GM19193 (cell line): ENCODE measurements at regions not wholly inside any gene's neighbourhood (a gene's known extent, or its start where the extent isn't known, plus 50 kb on each side); places are given as distances from the start of the nearest gene placed in this dataset.

Experiments
- POLR2A ChIP-seq: IDR thresholded peaks from 4 replicates; pipeline ENCODE4 v1.6.1; 2011; ENCODE audit not compliant: insufficient read depth, insufficient read length; ENCODE audit errors: extremely low read depth

DNA sequence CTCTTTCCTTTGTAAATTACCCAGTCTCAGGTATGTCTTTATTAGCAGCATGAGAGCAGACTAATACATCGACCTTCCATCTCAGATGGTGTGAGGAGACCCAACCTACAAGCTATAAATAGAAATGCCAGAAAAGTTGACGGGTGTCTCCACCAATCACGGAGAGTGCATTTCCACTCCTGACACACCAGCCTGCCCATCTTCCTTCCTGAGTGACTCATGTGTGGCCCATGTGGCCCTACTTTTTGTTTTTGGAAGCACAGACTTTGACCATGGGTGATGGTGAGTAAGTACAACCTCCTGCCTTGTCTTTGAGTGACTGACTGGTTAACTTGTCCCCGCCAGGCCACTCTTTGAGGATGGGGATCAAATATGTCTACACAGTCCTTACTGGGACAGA is 147.0 kb downstream of the OAT start:
- TF ChIP-seq POLR2A = no peak

GRCh38 chr10:124270530-124271327 is 148.0 kb downstream of the OAT start:
- no peak for TF ChIP-seq POLR2A

- TF ChIP-seq POLR2A = no peak
Observed at GRCh38 chr10:124268976-124269375, 149.7 kb downstream of the OAT start.

DNA sequence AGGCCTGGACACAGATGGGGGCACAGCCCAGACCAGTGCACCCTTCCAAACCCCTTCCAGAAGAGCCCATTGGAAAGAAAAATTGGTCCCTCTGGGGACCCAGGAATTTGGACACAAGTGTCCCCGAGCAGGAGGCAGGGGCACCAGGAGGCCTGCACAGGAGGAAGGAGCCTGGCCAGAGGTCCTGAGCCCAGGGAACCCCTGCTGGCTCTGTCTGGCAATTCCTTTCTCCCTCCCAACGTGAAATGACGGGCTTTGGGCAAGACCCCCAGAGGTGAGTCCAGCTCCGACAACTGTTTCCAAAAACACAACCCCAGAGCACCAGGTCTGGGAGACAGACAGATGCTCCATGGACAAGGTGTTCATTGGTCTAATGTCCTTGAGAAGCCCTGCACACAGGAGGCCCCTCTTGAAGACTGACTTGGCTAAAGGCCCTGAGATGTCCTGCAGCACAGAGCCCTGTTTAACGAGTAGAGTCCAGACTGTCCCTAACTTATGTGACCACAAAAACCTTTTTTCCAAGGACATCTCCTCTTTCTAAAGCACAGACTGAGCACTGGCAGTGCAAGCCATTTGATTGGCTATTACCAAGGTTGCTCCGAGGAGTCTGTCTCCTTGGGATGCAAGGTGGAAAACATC is 150.7 kb downstream of the OAT start:
- TF ChIP-seq POLR2A = no peak

DNA sequence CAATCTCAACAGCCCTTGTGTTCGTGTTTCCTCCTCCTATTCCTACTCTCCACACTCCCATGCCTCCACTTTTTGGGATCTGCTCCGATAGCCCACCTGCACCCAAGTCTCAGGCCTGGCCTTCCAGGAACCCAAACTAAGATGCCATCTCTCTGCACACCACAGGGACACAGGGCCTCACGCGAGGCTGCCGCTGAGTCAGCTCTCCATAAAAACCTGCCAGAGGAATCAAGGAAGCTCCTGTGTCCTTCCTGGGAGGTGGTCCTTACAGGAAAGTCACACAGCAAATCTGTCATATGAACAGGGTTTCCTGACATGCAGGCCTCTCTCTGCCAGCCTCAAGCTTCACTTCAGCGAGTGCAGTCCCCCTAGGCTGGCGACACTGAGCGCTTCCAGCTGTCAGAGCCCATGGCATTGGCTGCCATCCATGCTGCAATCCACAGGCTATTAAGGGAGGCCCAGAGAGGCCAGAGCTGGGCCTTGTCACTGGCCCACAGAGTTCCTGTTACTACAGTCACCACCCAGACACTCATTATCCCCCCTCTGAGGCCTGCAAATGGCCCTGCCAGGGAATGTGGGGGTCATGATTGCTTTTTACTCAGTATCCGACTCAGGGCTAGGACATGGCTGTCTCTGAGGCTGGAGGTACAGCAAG is 151.4 kb downstream of the OAT start:
- no peak for TF ChIP-seq POLR2A

DNA sequence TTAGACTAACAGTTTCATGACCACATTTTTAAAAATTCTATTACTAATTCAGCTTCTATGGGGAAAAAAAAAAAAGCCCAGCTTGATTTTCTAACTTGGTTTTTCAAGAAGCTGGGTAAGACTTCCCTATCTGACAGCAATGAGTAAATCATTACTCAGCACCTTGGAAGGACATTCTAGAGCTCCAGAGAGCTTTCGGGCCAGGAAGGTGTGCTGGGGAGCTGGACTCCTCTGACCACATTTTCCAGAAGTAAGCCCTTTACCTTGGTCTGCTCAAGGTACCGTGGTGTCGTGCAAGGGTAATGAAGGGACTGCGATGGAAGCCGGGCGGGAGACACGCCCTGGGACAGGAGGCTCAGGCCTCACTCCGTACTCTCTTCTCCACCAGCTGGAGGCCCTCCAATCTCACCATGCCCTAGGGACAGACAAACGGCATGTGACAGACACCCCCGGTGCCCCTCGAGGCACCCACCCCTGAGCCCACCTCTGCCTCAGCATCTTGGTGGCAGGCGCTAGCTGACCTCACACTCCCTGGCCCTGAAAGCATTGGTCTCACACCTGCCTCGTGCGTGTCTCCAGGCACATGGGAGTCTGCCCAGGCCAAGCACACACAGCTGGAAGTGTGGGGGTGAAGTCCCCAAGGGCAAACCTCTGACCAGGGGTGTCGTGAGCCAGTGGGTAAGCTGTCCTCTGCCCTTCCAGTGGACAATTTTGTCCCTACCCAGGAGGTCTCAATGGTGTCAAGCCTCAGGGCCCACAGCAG is 152.1 kb downstream of the OAT start:
- TF ChIP-seq POLR2A = no peak

DNA sequence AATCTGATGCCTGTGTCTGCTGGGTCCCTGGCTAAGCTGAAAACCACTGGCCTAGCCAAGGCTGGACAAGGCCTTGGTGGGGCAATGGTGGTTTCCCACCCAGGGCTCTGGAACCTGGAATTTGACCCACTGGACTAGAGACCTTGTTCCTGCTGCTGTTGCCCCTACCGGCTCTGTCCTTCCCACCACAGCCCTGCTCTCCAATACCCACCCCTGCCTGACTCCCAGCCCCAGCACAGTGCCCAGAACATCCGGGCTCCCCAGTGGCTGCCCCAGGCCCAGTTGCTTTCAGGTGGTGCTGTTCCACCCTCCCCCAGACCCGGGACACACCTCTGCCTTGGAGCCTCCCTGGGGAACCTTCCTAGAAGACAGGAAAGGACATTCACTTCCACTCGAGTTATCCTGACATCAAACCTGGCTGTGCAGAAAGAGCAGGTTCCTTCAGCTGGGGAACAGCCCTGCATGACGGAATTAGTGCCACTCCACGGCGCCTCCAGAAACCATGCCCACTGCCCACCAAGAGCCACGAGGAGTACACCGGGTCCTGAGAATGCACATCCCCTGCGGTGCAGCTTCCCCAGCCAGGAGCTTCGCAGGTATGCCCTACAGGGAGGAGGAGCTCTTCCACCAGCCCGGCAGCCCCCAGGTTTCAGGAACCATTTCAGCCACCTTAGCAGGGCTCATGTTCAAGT is 152.8 kb downstream of the OAT start:
- no peak for TF ChIP-seq POLR2A

GRCh38 chr10:124265391-124265745 is 153.4 kb downstream of the OAT start:
- TF ChIP-seq POLR2A = no peak

- no peak for TF ChIP-seq POLR2A
Observed at GRCh38 chr10:124264711-124265390, 153.9 kb downstream of the OAT start.

- TF ChIP-seq POLR2A = no peak
Observed at GRCh38 chr10:124264271-124264670, 154.5 kb downstream of the OAT start.

DNA sequence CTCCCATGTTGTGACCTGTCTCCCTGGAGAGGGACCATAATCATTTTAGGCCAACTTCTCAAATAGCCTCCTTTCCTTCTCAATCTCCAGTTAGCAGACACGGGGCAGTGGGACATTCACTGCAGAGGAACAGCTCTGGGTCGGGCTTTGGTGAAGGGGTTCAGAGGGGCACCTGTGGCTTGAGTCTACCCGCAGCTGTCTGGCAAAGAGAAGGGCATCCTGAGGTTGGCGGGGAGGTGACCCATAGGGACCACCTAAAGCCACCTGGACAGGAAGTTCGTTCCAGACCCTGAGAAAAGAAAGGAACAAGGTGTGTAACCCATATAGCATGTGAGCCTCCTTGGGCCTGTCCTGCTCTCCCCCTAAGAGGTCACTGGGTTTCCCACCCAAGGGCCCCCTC is 155.0 kb downstream of the OAT start:
- TF ChIP-seq POLR2A = no peak

- TF ChIP-seq POLR2A = no peak
Observed at GRCh38 chr10:124262971-124263370, 155.8 kb downstream of the OAT start.

GRCh38 chr10:124262234-124262865 is 156.4 kb downstream of the OAT start:
- no peak for TF ChIP-seq POLR2A
